ENCODE measurements at regions not wholly inside any gene's neighbourhood (a gene's known extent, or its start where the extent isn't known, plus 50 kb on each side); places are given as distances from the start of the nearest gene placed in this dataset.

GRCh38 chr12:68420225-68421010 is 88.3 kb upstream of the MDM1 start:
- H3K4me3 ChIP-seq (ENCODE audit: severe bottlenecking) = no peak overlapping the region
- no peak for ATAC-seq (ENCODE audit: low read depth)
- no peak overlapping the region for H3K27ac ChIP-seq (ENCODE audit: poor library complexity, severe bottlenecking)
- no peak for DNase-seq (ENCODE audit: low spot score)
- no peaks in the 10 kb centered on the region for H3K9me3 ChIP-seq (ENCODE audit: severe bottlenecking)
- TF ChIP-seq CTCF (IDR thresholded peaks at IDR 0.05; ENCODE audit: poor library complexity, severe bottlenecking) = no peak
- no peaks in the 10 kb centered on the region for H3K27me3 ChIP-seq (ENCODE audit: insufficient read depth, poor library complexity, severe bottlenecking)
- H3K36me3 ChIP-seq (ENCODE audit: low read depth) = no peaks in the 10 kb centered on the region
- no peaks in the 10 kb centered on the region for H3K4me1 ChIP-seq (ENCODE audit: insufficient read depth, poor library complexity, severe bottlenecking)

- no peaks in the 10 kb centered on the region for H3K36me3 ChIP-seq (ENCODE audit: low read depth)
- H3K27me3 ChIP-seq (ENCODE audit: insufficient read depth, poor library complexity, severe bottlenecking) = no peaks in the 10 kb centered on the region
These were observed 90.0 kb upstream of the MDM1 start for GRCh38 chr12:68422159-68422558.

GRCh38 chr12:68422956-68423574 is 90.9 kb upstream of the MDM1 start:
- H3K36me3 ChIP-seq (ENCODE audit: low read depth) = no peaks in the 10 kb centered on the region
- no peaks in the 10 kb centered on the region for H3K9me3 ChIP-seq (ENCODE audit: severe bottlenecking)
- no peaks in the 10 kb centered on the region for H3K27me3 ChIP-seq (ENCODE audit: insufficient read depth, poor library complexity, severe bottlenecking)
- ATAC-seq (ENCODE audit: low read depth) (no peak), DNase-seq (ENCODE audit: low spot score) (no peak)
- no peak overlapping the region for H3K27ac ChIP-seq (ENCODE audit: poor library complexity, severe bottlenecking)
- H3K4me1 ChIP-seq (ENCODE audit: insufficient read depth, poor library complexity, severe bottlenecking) = no peaks in the 10 kb centered on the region
- TF ChIP-seq CTCF (IDR thresholded peaks at IDR 0.05; ENCODE audit: poor library complexity, severe bottlenecking) = no peak
- H3K4me3 ChIP-seq (ENCODE audit: severe bottlenecking) = no peak overlapping the region

More at GRCh38 chr12:68422159-68422558, 90.0 kb upstream of the MDM1 start:
- TF ChIP-seq CTCF (IDR thresholded peaks at IDR 0.05; ENCODE audit: poor library complexity, severe bottlenecking) = no peak
- Histone ChIP-seq H3K27ac (ENCODE audit: poor library complexity, severe bottlenecking) (no peak overlapping the region), H3K4me3 (ENCODE audit: severe bottlenecking) (no peak overlapping the region), H3K9me3 (ENCODE audit: severe bottlenecking) (no peaks in the 10 kb centered on the region), H3K4me1 (ENCODE audit: insufficient read depth, poor library complexity, severe bottlenecking) (no peaks in the 10 kb centered on the region)
- DNase-seq (ENCODE audit: low spot score) = no peak
- no peak for ATAC-seq (ENCODE audit: low read depth)

- DNase-seq (ENCODE audit: low spot score) (no peak), ATAC-seq (ENCODE audit: low read depth) (no peak)
- Histone ChIP-seq H3K9me3 (ENCODE audit: severe bottlenecking) (no peaks in the 10 kb centered on the region), H3K27ac (ENCODE audit: poor library complexity, severe bottlenecking) (no peak overlapping the region), H3K27me3 (ENCODE audit: insufficient read depth, poor library complexity, severe bottlenecking) (no peaks in the 10 kb centered on the region), H3K4me3 (ENCODE audit: severe bottlenecking) (no peak overlapping the region), H3K4me1 (ENCODE audit: insufficient read depth, poor library complexity, severe bottlenecking) (no peaks in the 10 kb centered on the region), H3K36me3 (ENCODE audit: low read depth) (no peaks in the 10 kb centered on the region)
- no peak for TF ChIP-seq CTCF (IDR thresholded peaks at IDR 0.05; ENCODE audit: poor library complexity, severe bottlenecking)
These were observed 93.8 kb upstream of the MDM1 start for GRCh38 chr12:68425998-68426397.

GRCh38 chr12:68428211-68428610 is 96.0 kb upstream of the MDM1 start:
- Histone ChIP-seq H3K4me3 (ENCODE audit: severe bottlenecking) (no peak overlapping the region), H3K9me3 (ENCODE audit: severe bottlenecking) (no peaks in the 10 kb centered on the region), H3K27me3 (ENCODE audit: insufficient read depth, poor library complexity, severe bottlenecking) (no peaks in the 10 kb centered on the region), H3K36me3 (ENCODE audit: low read depth) (no peaks in the 10 kb centered on the region), H3K4me1 (ENCODE audit: insufficient read depth, poor library complexity, severe bottlenecking) (no peaks in the 10 kb centered on the region), H3K27ac (ENCODE audit: poor library complexity, severe bottlenecking) (no peak overlapping the region)
- ATAC-seq (ENCODE audit: low read depth) (no peak), DNase-seq (ENCODE audit: low spot score) (no peak)
- no peak for TF ChIP-seq CTCF (IDR thresholded peaks at IDR 0.05; ENCODE audit: poor library complexity, severe bottlenecking)

All from RWPE2 (cell line).